ENCODE measurements at regions not wholly inside any gene's neighbourhood (a gene's known extent, or its start where the extent isn't known, plus 50 kb on each side); places are given as distances from the start of the nearest gene placed in this dataset.

DNA sequence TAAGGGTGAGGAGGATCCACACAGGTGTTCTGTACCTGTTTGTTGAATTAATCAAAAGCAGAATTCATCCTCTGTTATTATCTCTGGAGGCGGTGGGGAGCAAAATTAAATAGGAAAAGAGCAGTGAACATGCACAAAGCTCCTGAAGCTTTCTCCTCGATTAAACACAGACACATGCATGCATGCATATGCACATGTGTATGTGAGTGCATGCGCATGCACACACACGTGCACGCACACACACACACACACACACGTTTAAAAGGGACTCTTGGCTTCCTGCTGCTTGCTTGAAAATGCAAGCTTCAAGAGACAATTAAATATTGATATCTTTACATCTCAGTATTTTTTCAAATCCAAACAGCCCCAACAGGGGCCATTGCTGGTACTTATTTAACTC lies 462.1 kb downstream of the BUD13 start:
- TF ChIP-seq CTCF (IDR thresholded peaks at IDR 0.05) (no peak), POLR2A (IDR thresholded peaks at IDR 0.05) (no peak)

All from esophagus squamous epithelium (tissue), 4 donors.